ENCODE measurements at regions not wholly inside any gene's neighbourhood (a gene's known extent, or its start where the extent isn't known, plus 50 kb on each side); places are given as distances from the start of the nearest gene placed in this dataset.
A peak's percentile ranks its signal among the peaks of the same experiment; 100 is the strongest.
"Not testable (repeated sequence)": the region's sequence is repeated elsewhere in the genome, so short reads cannot be mapped to it uniquely, and the experiment has no call there.

- DNase-seq (ENCODE audit: low spot score), result no peak
Observed at GRCh38 chr10:56104487-56104886, 256.6 kb downstream of the ZWINT start.

- DNase-seq (ENCODE audit: low spot score), result no peak
Observed at GRCh38 chr10:56096226-56096517, 264.9 kb downstream of the ZWINT start.

GRCh38 chr10:56095506-56096225 is 265.4 kb downstream of the ZWINT start:
- no peak for DNase-seq (ENCODE audit: low spot score)

GRCh38 chr10:56093645-56094044 is 267.4 kb downstream of the ZWINT start:
- DNase-seq (ENCODE audit: low spot score), result not testable (repeated sequence)

GRCh38 chr10:56091872-56092271 is 269.2 kb downstream of the ZWINT start:
- DNase-seq (ENCODE audit: low spot score), result no peak

- no peak for DNase-seq (ENCODE audit: low spot score)
Observed at GRCh38 chr10:56090914-56091540, 270.0 kb downstream of the ZWINT start.

- DNase-seq (ENCODE audit: low spot score), result no peak
Observed at GRCh38 chr10:56085406-56086122, 275.5 kb downstream of the ZWINT start.

GRCh38 chr10:56082169-56082568 is 278.9 kb downstream of the ZWINT start:
- DNase-seq (ENCODE audit: low spot score), result no peak

GRCh38 chr10:56068473-56069263 is 292.4 kb downstream of the ZWINT start:
- DNase-seq (ENCODE audit: low spot score), result peak; percentile 21

GRCh38 chr10:56068040-56068439 is 293.0 kb downstream of the ZWINT start:
- no peak for DNase-seq (ENCODE audit: low spot score)

- DNase-seq (ENCODE audit: low spot score), result no peak
Observed at GRCh38 chr10:56063642-56064041, 297.4 kb downstream of the ZWINT start.

GRCh38 chr10:56057860-56058259 is 303.2 kb downstream of the ZWINT start:
- no peak for DNase-seq (ENCODE audit: low spot score)

GRCh38 chr10:56035489-56035888 is 325.6 kb downstream of the ZWINT start:
- DNase-seq (ENCODE audit: low spot score), result no peak

- DNase-seq (ENCODE audit: low spot score), result no peak
Observed at GRCh38 chr10:56028298-56029132, 332.5 kb downstream of the ZWINT start.

- no peak for DNase-seq (ENCODE audit: low spot score)
Observed at GRCh38 chr10:56012101-56012500, 349.0 kb downstream of the ZWINT start.

- DNase-seq (ENCODE audit: low spot score), result no peak
Observed at GRCh38 chr10:56003555-56003954, 357.5 kb downstream of the ZWINT start.

GRCh38 chr10:55989188-55989587 is 371.9 kb downstream of the ZWINT start:
- no peak for DNase-seq (ENCODE audit: low spot score)

GRCh38 chr10:55979203-55979602 is 381.9 kb downstream of the ZWINT start:
- DNase-seq (ENCODE audit: low spot score), result no peak

GRCh38 chr10:55966101-55966500 is 395.0 kb downstream of the ZWINT start:
- no peak for DNase-seq (ENCODE audit: low spot score)

- DNase-seq (ENCODE audit: low spot score), result no peak
Observed at GRCh38 chr10:55943403-55943802, 417.7 kb downstream of the ZWINT start.

- DNase-seq (ENCODE audit: low spot score), result peak; percentile 43
Observed at GRCh38 chr10:55929291-55929690, 431.8 kb downstream of the ZWINT start.

Data from D341Med (cell line).